ENCODE measurements at regions not wholly inside any gene's neighbourhood (a gene's known extent, or its start where the extent isn't known, plus 50 kb on each side); places are given as distances from the start of the nearest gene placed in this dataset.

DNA sequence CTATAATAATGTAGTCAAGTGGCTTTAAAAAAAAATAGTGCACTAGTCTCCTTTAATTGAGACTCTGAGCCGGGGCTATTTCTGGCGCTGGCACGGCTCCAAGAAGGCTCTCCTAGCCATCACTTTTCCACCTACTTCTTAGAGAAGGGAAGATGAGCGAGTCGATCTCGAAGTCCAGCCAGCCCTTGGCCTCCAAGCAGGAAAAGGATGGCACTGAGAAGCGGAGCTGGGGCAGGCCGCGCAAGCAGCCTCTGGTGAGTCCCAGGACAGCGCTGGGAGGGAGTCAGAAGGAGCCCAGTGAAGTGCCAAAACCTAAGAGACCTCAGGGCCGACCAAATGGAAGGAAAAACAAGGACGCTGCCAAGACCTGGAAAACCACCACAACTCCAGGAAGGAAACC lies 531.9 kb downstream of the MAGEB5 start:
- no peak for TF ChIP-seq CTCF (IDR thresholded peaks at IDR 0.05)
- no peak for TF ChIP-seq POLR2A (IDR thresholded peaks at IDR 0.05)

Data from vagina (tissue), 2 donors.